Loucy (cell line): ENCODE measurements at regions not wholly inside any gene's neighbourhood (a gene's known extent, or its start where the extent isn't known, plus 50 kb on each side); places are given as distances from the start of the nearest gene placed in this dataset.

Experiments
- EZH2phosphoT487 ChIP-seq: fragments of 200-600 bp; IDR thresholded peaks from 2 replicates; pipeline ENCODE4 v1.6.1; 2018; ENCODE audit warnings: antibody characterized with exemption, mild to moderate bottlenecking, moderate library complexity, borderline replicate concordance
- TF ChIP-seq, protein P1 (sequence below): fragments of 200-600 bp; sonication (generic); conservative IDR thresholded peaks from 2 replicates; pipeline ENCODE4 v1.5.1; 2014; ENCODE audit warnings: mild to moderate bottlenecking, antibody characterized with exemption, low read length

DNA sequence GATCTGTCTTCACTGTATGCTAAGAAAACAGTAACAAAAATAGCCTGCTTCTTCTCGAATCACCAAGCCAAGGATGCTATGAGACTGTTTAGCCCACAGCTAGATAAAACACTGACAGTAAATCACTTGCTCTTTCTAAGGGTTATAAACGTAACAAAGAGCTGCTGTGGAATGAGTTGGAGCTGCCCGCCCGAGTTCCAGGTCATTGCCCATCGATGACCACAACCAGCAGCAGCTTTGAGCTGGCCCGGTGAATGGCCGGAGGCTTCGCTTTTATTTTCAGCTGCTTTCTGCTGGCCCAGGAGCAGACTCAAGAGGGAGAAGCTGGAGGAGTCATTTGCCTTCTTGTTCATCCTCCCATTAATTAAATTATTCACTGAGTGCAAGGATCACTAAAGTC lies 82.2 kb upstream of the CDH4 start:
- TF ChIP-seq, protein P1, sequence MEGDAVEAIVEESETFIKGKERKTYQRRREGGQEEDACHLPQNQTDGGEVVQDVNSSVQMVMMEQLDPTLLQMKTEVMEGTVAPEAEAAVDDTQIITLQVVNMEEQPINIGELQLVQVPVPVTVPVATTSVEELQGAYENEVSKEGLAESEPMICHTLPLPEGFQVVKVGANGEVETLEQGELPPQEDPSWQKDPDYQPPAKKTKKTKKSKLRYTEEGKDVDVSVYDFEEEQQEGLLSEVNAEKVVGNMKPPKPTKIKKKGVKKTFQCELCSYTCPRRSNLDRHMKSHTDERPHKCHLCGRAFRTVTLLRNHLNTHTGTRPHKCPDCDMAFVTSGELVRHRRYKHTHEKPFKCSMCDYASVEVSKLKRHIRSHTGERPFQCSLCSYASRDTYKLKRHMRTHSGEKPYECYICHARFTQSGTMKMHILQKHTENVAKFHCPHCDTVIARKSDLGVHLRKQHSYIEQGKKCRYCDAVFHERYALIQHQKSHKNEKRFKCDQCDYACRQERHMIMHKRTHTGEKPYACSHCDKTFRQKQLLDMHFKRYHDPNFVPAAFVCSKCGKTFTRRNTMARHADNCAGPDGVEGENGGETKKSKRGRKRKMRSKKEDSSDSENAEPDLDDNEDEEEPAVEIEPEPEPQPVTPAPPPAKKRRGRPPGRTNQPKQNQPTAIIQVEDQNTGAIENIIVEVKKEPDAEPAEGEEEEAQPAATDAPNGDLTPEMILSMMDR = no peak
- TF ChIP-seq EZH2phosphoT487 = no peak
